ENCODE measurements at regions not wholly inside any gene's neighbourhood (a gene's known extent, or its start where the extent isn't known, plus 50 kb on each side); places are given as distances from the start of the nearest gene placed in this dataset.

DNA sequence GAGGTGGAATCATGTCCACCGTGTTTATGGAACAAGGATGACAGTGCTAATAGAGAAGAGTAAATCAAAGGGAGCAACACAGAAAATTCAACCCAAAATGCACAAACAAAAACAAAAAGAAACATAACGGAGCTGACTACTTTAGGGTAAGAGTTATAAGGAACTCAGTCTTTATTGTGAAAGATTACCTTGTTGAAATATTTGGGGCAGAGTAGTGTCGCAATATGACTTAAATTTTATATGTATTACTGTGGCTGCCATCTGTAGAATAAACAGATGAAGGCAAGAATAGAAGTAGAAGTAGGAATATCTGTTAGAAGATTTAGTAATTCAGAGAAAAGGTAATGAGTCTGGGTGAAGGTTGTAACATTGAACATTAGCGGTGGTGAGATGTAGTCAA, 913.9 kb downstream of the BRINP3 start:
- TF ChIP-seq, protein P1, sequence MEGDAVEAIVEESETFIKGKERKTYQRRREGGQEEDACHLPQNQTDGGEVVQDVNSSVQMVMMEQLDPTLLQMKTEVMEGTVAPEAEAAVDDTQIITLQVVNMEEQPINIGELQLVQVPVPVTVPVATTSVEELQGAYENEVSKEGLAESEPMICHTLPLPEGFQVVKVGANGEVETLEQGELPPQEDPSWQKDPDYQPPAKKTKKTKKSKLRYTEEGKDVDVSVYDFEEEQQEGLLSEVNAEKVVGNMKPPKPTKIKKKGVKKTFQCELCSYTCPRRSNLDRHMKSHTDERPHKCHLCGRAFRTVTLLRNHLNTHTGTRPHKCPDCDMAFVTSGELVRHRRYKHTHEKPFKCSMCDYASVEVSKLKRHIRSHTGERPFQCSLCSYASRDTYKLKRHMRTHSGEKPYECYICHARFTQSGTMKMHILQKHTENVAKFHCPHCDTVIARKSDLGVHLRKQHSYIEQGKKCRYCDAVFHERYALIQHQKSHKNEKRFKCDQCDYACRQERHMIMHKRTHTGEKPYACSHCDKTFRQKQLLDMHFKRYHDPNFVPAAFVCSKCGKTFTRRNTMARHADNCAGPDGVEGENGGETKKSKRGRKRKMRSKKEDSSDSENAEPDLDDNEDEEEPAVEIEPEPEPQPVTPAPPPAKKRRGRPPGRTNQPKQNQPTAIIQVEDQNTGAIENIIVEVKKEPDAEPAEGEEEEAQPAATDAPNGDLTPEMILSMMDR (IDR thresholded peaks at IDR 0.05; ENCODE audit: low read depth, low read length): no peak
- no peak for DNase-seq (ENCODE audit: extremely low read depth, low read depth)

- TF ChIP-seq, protein P1 (IDR thresholded peaks at IDR 0.05; ENCODE audit: low read depth, low read length): no peak
- no peak for DNase-seq (ENCODE audit: extremely low read depth, low read depth)
These were observed 909.8 kb downstream of the BRINP3 start for GRCh38 chr1:189567890-189568289.

- no peak for DNase-seq (ENCODE audit: extremely low read depth, low read depth)
- TF ChIP-seq, protein P1 (IDR thresholded peaks at IDR 0.05; ENCODE audit: low read depth, low read length): no peak
These were observed 881.5 kb downstream of the BRINP3 start for GRCh38 chr1:189596197-189596596.

DNA sequence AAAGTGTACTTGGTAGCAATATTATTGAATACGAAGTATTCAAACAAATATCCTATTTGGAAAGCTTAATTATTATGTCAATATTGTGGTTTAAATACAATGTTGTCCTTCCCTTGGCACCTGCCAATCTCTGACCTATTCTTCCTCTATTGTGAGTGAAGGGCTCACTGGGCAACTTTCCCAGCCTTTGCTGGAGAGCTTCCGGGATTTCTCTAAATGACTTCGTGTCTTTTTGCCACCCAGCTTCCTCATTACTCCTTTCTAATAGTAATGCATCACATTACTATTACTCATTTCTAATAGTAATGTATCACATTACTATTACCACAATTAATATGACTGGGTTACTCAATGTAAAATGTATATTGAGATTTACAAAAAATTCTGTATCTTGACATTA, 880.6 kb downstream of the BRINP3 start:
- TF ChIP-seq, protein P1 (IDR thresholded peaks at IDR 0.05; ENCODE audit: low read depth, low read length): no peak
- DNase-seq (ENCODE audit: extremely low read depth, low read depth): no peak

DNA sequence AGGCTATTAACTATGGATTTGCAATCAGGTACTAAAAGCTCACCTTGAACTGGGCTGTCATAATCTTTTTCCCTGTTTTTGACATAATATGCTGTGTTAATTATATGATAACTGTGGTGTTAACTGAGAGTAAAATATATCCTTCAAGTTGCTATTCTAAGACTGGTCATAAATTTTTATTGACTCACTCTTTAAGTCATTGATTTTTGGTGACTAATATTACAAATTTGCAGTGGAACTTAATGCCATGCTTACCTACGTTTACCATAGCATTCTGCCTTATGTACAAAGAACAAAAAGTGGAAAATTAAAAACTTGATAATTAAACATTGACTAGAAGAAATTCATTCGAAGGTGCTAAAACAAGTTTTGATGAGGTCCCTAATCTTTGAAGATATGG, 872.4 kb downstream of the BRINP3 start:
- TF ChIP-seq, protein P1 (IDR thresholded peaks at IDR 0.05; ENCODE audit: low read depth, low read length): no peak
- DNase-seq (ENCODE audit: extremely low read depth, low read depth): no peak

GRCh38 chr1:189606047-189606446, 871.6 kb downstream of the BRINP3 start:
- no peak for DNase-seq (ENCODE audit: extremely low read depth, low read depth)

DNA sequence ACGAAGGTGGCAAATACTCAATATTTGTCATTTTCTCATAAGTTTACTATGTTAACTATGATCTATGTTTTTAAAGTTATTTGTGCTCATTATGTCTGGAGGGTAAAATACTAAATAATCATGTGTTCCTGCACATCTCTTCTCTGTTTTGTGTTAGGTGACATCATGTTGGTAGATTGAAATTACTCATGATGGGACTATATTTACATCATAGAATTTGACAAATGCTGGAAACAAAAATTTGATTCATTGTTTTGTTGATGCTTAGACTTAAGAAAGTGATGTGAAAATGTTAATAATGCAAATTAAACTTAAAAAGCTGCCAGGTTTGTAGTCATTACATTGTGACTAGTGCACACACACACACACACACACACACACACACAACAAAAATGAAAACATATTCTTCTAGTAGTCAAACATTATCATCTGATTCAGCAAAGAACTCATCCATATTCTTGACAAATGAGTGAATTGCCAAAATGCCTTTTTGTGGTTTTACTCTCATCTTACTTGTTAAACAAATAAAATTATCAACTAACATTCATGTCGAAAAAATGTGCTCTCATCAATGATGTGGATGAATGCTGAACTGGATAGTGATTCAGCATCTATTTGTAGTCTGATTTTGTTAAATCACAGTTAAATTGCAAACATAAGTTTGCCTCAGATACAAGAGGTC, 870.7 kb downstream of the BRINP3 start:
- no peak for DNase-seq (ENCODE audit: extremely low read depth, low read depth)
- TF ChIP-seq, protein P1 (IDR thresholded peaks at IDR 0.05; ENCODE audit: low read depth, low read length): no peak

More at GRCh38 chr1:189606047-189606446, 871.6 kb downstream of the BRINP3 start:
- TF ChIP-seq, protein P1 (IDR thresholded peaks at IDR 0.05; ENCODE audit: low read depth, low read length): no peak
